IPS-15b (cell line): ENCODE measurements at regions not wholly inside any gene's neighbourhood (a gene's known extent, or its start where the extent isn't known, plus 50 kb on each side); places are given as distances from the start of the nearest gene placed in this dataset.

Experiments
- H3K27me3 ChIP-seq: one replicate; pipeline ENCODE4 v1.6.1; 2013; ENCODE audit warnings: low read length; ENCODE audit not compliant: control insufficient read depth, insufficient read depth
- H3K36me3 ChIP-seq: one replicate; pipeline ENCODE4 v1.6.1; 2013; ENCODE audit warnings: low read length; ENCODE audit not compliant: control insufficient read depth, insufficient read depth
- H3K4me1 ChIP-seq: one replicate; pipeline ENCODE4 v1.6.1; 2013; ENCODE audit warnings: mild to moderate bottlenecking, low read length; ENCODE audit not compliant: control insufficient read depth, insufficient read depth
- H3K4me3 ChIP-seq: one replicate; pipeline ENCODE4 v1.5.1; 2013; ENCODE audit warnings: low read depth, low read length
- H3K9ac ChIP-seq: one replicate; pipeline ENCODE4 v1.6.1; 2013; ENCODE audit warnings: low read depth, mild to moderate bottlenecking, low read length
- H3K9me3 ChIP-seq: one replicate; pipeline ENCODE4 v1.6.1; 2013; ENCODE audit warnings: mild to moderate bottlenecking, low read length; ENCODE audit not compliant: control insufficient read depth, insufficient read depth

GRCh38 chrX:40323977-40324376, 226.2 kb upstream of the BCOR start:
- H3K9me3 ChIP-seq: no peaks in the 10 kb centered on the region
- no peaks in the 10 kb centered on the region for H3K36me3 ChIP-seq

DNA sequence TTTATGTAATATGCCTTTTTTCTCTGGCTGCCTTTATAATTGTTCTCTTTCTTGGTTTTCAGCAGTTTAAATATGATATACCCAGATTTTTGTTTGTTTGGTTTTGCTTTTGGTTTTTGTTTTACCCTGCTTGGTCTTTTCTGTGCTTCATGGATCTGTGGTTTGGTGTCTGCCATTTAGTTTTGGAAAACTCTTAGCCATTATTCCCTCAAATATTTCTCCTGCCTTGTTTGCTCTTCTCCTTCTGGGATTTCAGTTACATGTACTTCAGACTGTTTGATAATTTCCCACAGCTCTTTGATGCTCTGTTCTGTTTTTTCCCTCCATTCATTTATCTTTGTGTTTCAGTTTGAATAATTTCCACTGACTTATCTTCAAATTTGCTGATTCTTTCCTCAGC, 223.1 kb upstream of the BCOR start:
- Histone ChIP-seq H3K4me3 (no peak overlapping the region), H3K4me1 (no peaks in the 10 kb centered on the region), H3K9me3 (no peaks in the 10 kb centered on the region), H3K36me3 (no peaks in the 10 kb centered on the region), H3K27me3 (no peaks in the 10 kb centered on the region), H3K9ac (no peak overlapping the region)

More at GRCh38 chrX:40323977-40324376, 226.2 kb upstream of the BCOR start:
- H3K27me3 ChIP-seq: no peaks in the 10 kb centered on the region
- H3K4me3 ChIP-seq: no peak overlapping the region
- H3K9ac ChIP-seq: no peak overlapping the region
- H3K4me1 ChIP-seq: no peaks in the 10 kb centered on the region

DNA sequence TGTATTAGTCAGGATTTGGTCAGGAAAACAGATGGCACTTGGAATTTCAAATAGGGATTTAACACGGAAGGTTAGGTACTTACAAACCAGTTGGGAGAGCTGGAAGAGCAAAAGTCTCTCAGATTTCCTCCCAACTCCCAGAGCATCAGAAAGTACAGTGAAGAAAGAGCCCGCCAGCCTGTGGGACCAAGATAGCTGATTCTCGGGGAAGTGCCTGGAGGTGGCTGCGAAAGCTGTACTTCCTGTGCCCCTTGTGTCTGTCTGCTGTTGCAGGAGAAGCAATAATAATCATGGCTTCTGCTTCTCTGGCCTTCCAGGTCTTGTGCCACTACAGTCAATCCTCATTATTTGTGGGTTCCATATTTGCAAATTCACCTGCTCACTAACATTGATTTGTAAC, 221.0 kb upstream of the BCOR start:
- H3K4me1 ChIP-seq: no peaks in the 10 kb centered on the region
- H3K4me3 ChIP-seq: no peak overlapping the region
- no peaks in the 10 kb centered on the region for H3K27me3 ChIP-seq
- H3K9me3 ChIP-seq: no peaks in the 10 kb centered on the region
- H3K9ac ChIP-seq: no peak overlapping the region
- H3K36me3 ChIP-seq: no peaks in the 10 kb centered on the region

- Histone ChIP-seq H3K4me3 (no peak overlapping the region), H3K4me1 (no peaks in the 10 kb centered on the region), H3K9ac (no peak overlapping the region), H3K27me3 (no peaks in the 10 kb centered on the region), H3K9me3 (no peaks in the 10 kb centered on the region), H3K36me3 (no peaks in the 10 kb centered on the region)
Observed at GRCh38 chrX:40318076-40318475, 220.3 kb upstream of the BCOR start.

- Histone ChIP-seq H3K27me3 (no peaks in the 10 kb centered on the region), H3K4me1 (no peaks in the 10 kb centered on the region), H3K9ac (no peak overlapping the region), H3K4me3 (no peak overlapping the region), H3K9me3 (no peaks in the 10 kb centered on the region), H3K36me3 (no peaks in the 10 kb centered on the region)
Observed at GRCh38 chrX:40316502-40316901, 218.7 kb upstream of the BCOR start.

- Histone ChIP-seq H3K9ac (no peak overlapping the region), H3K4me3 (no peak overlapping the region), H3K36me3 (no peaks in the 10 kb centered on the region), H3K4me1 (no peaks in the 10 kb centered on the region), H3K27me3 (no peaks in the 10 kb centered on the region), H3K9me3 (no peaks in the 10 kb centered on the region)
Observed at GRCh38 chrX:40314070-40314469, 216.3 kb upstream of the BCOR start.

GRCh38 chrX:40313269-40313668, 215.5 kb upstream of the BCOR start:
- H3K9me3 ChIP-seq: no peaks in the 10 kb centered on the region
- no peak overlapping the region for H3K9ac ChIP-seq
- no peaks in the 10 kb centered on the region for H3K4me1 ChIP-seq
- H3K36me3 ChIP-seq: no peaks in the 10 kb centered on the region
- no peak overlapping the region for H3K4me3 ChIP-seq
- H3K27me3 ChIP-seq: no peaks in the 10 kb centered on the region

- Histone ChIP-seq H3K9ac (no peak overlapping the region), H3K9me3 (peaks cover 4% of the 10 kb centered on the region), H3K36me3 (no peaks in the 10 kb centered on the region), H3K27me3 (no peaks in the 10 kb centered on the region), H3K4me1 (no peaks in the 10 kb centered on the region), H3K4me3 (no peak overlapping the region)
Observed at GRCh38 chrX:40310447-40310846, 212.7 kb upstream of the BCOR start.

- H3K27me3 ChIP-seq: no peaks in the 10 kb centered on the region
- H3K9ac ChIP-seq: no peak overlapping the region
- H3K36me3 ChIP-seq: no peaks in the 10 kb centered on the region
- H3K4me1 ChIP-seq: no peaks in the 10 kb centered on the region
- H3K4me3 ChIP-seq: no peak overlapping the region
- peaks cover 4% of the 10 kb centered on the region for H3K9me3 ChIP-seq
Observed at GRCh38 chrX:40310016-40310415, 212.3 kb upstream of the BCOR start.

DNA sequence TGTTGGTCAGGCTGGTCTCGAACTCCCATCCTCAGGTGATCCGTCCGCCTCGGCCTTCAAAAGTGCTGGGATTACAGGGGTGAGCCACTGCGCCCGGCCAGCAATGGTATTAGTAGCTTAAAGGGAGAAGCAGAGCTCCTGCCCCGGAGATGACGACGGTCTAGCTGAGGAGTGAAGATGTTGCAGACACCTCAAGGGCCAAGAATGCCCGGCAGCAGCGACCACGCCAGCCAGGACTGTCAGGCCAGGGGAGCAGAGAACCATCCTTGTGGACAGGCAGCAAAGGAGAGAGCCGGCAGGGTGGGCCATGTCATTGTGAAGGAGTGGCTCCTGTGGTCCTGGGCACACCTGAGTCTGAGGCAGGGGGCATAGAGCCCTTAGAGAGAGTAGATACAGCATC, 210.1 kb upstream of the BCOR start:
- Histone ChIP-seq H3K9ac (no peak overlapping the region), H3K4me3 (no peak overlapping the region), H3K36me3 (no peaks in the 10 kb centered on the region), H3K4me1 (no peaks in the 10 kb centered on the region), H3K9me3 (peaks cover 4% of the 10 kb centered on the region), H3K27me3 (no peaks in the 10 kb centered on the region)

- H3K4me3 ChIP-seq: no peak overlapping the region
- H3K9me3 ChIP-seq: peaks cover 4% of the 10 kb centered on the region
- no peak overlapping the region for H3K9ac ChIP-seq
- no peaks in the 10 kb centered on the region for H3K36me3 ChIP-seq
- H3K27me3 ChIP-seq: peaks cover 5% of the 10 kb centered on the region
- peaks cover 5% of the 10 kb centered on the region for H3K4me1 ChIP-seq
Observed at GRCh38 chrX:40304115-40304514, 206.4 kb upstream of the BCOR start.

GRCh38 chrX:40303256-40304077, 205.7 kb upstream of the BCOR start:
- H3K4me1 ChIP-seq: peaks cover 5% of the 10 kb centered on the region
- no peak overlapping the region for H3K9ac ChIP-seq
- H3K36me3 ChIP-seq: no peaks in the 10 kb centered on the region
- H3K4me3 ChIP-seq: no peak overlapping the region
- peaks cover 4% of the 10 kb centered on the region for H3K9me3 ChIP-seq
- peaks cover 5% of the 10 kb centered on the region for H3K27me3 ChIP-seq
